ENCODE measurements at regions not wholly inside any gene's neighbourhood (a gene's known extent, or its start where the extent isn't known, plus 50 kb on each side); places are given as distances from the start of the nearest gene placed in this dataset.

- CTCF ChIA-PET = no interaction called here
- POLR2A ChIA-PET = no interaction called here
Observed at GRCh38 chr13:39890537-39890936, 235.1 kb downstream of the COG6 start.

GRCh38 chr13:39892721-39893685 is 237.5 kb downstream of the COG6 start:
- POLR2A ChIA-PET = no interaction called here
- CTCF ChIA-PET = no interaction called here

- CTCF ChIA-PET = no interaction called here
- POLR2A ChIA-PET = no interaction called here
Observed at GRCh38 chr13:39893808-39894207, 238.3 kb downstream of the COG6 start.

- ChIA-PET CTCF (no interaction called here), POLR2A (no interaction called here)
Observed at GRCh38 chr13:39894586-39894985, 239.1 kb downstream of the COG6 start.

GRCh38 chr13:39895254-39895653 is 239.8 kb downstream of the COG6 start:
- ChIA-PET CTCF (no interaction called here), POLR2A (no interaction called here)

GRCh38 chr13:39897636-39898035 is 242.2 kb downstream of the COG6 start:
- ChIA-PET CTCF (no interaction called here), POLR2A (no interaction called here)

- CTCF ChIA-PET = no interaction called here
- POLR2A ChIA-PET = no interaction called here
Observed at GRCh38 chr13:39900106-39900750, 244.8 kb downstream of the COG6 start.

GRCh38 chr13:39904959-39905358 is 249.5 kb downstream of the COG6 start:
- CTCF ChIA-PET = no interaction called here
- POLR2A ChIA-PET = no interaction called here

- POLR2A ChIA-PET = no interaction called here
- CTCF ChIA-PET = no interaction called here
Observed at GRCh38 chr13:39909634-39910033, 254.2 kb downstream of the COG6 start.

- ChIA-PET CTCF (no interaction called here), POLR2A (no interaction called here)
Observed at GRCh38 chr13:39910041-39910440, 254.6 kb downstream of the COG6 start.

- ChIA-PET CTCF (interaction anchor here (0.6 kb wide), 1 partner anchor 871 kb away, joined by 3 read pairs; no protein-coding TSS in a partner anchor), POLR2A (no interaction called here)
Observed at GRCh38 chr13:39910833-39911232, 255.4 kb downstream of the COG6 start.

GRCh38 chr13:39913339-39913738 is 257.9 kb downstream of the COG6 start:
- ChIA-PET CTCF (no interaction called here), POLR2A (no interaction called here)

GRCh38 chr13:39913928-39914327 is 258.5 kb downstream of the COG6 start:
- POLR2A ChIA-PET = no interaction called here
- CTCF ChIA-PET = no interaction called here

- POLR2A ChIA-PET = no interaction called here
- CTCF ChIA-PET = no interaction called here
Observed at GRCh38 chr13:39915418-39915817, 260.0 kb downstream of the COG6 start.

GRCh38 chr13:39916330-39916729 is 260.9 kb downstream of the COG6 start:
- POLR2A ChIA-PET = no interaction called here
- CTCF ChIA-PET = no interaction called here

GRCh38 chr13:39918620-39919236 is 263.3 kb downstream of the COG6 start:
- ChIA-PET POLR2A (no interaction called here), CTCF (interaction anchor here (1.0 kb wide), 1 partner anchor 24 kb away, joined by 3 read pairs; no protein-coding TSS in a partner anchor)

- ChIA-PET POLR2A (no interaction called here), CTCF (no interaction called here)
Observed at GRCh38 chr13:39920613-39921012, 265.2 kb downstream of the COG6 start.

GRCh38 chr13:39926345-39926744 is 270.9 kb downstream of the COG6 start:
- POLR2A ChIA-PET = no interaction called here
- CTCF ChIA-PET = no interaction called here

GRCh38 chr13:39928261-39928660 is 272.8 kb downstream of the COG6 start:
- CTCF ChIA-PET = no interaction called here
- POLR2A ChIA-PET = no interaction called here

- POLR2A ChIA-PET = no interaction called here
- CTCF ChIA-PET = no interaction called here
Observed at GRCh38 chr13:39929583-39929982, 274.1 kb downstream of the COG6 start.

GRCh38 chr13:39930060-39930459 is 274.6 kb downstream of the COG6 start:
- ChIA-PET POLR2A (no interaction called here), CTCF (no interaction called here)
